DOHH2 (cell line): ENCODE measurements at regions not wholly inside any gene's neighbourhood (a gene's known extent, or its start where the extent isn't known, plus 50 kb on each side); places are given as distances from the start of the nearest gene placed in this dataset.
A peak's percentile ranks its signal among the peaks of the same experiment; 100 is the strongest.

Experiments used
- CTCF ChIP-seq: fragments of 200-600 bp; sonication (generic); IDR thresholded peaks from one replicate; pipeline ENCODE4 v1.5.1; 2014; ENCODE audit warnings: antibody characterized with exemption, mild to moderate bottlenecking, low read depth, low read length; ENCODE audit not compliant: poor library complexity, severe bottlenecking
- EZH2phosphoT487 ChIP-seq: fragments of 200-600 bp; sonication (generic); IDR thresholded peaks from 2 replicates; pipeline ENCODE4 v1.6.1; 2017; ENCODE audit warnings: borderline replicate concordance, mild to moderate bottlenecking, antibody characterized with exemption, low read length, moderate library complexity, mixed read lengths

DNA sequence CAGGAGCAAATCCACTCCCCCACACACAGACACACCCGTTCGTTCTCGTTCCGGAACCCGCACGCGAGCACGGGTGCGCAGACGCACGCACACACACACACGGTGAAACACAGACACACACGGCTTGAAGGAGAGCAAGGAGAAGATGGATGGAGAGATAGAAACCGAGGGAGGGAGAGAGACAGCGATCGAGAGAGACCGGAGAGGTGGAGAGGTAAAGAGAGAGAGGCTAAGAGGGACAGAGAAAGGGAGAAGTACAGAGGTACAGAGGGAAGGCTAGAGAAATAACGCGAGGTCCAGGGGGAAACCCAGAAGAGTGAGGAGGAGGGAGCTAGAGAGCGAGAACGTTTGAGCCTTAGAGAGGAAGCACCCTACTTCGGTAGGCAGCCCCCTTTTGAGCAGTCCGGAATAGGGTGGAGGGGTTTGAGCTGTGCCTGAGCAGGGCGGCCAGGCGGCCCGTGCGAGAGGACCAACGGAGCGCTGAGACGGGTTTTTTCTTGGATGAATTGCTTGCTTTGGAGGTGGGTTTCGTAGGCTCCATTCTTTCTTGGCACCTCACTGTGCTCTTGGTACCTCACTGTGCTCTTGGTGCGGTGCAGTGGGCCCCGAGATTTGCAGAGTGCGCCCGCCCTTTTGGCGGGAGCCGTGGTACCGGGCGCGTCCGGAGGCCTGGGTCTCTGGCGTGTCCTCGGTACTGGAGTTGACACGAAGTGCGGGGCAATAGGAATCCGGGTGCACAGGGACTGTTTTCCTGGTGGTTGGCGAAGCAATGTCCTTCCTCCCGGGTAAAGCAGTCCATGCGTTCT, 88.4 kb upstream of the RHOU start:
- TF ChIP-seq CTCF (peak; percentile 10), EZH2phosphoT487 (no peak; the same call in 1 of the 2 replicates)
